ENCODE measurements at regions not wholly inside any gene's neighbourhood (a gene's known extent, or its start where the extent isn't known, plus 50 kb on each side); places are given as distances from the start of the nearest gene placed in this dataset.

DNA sequence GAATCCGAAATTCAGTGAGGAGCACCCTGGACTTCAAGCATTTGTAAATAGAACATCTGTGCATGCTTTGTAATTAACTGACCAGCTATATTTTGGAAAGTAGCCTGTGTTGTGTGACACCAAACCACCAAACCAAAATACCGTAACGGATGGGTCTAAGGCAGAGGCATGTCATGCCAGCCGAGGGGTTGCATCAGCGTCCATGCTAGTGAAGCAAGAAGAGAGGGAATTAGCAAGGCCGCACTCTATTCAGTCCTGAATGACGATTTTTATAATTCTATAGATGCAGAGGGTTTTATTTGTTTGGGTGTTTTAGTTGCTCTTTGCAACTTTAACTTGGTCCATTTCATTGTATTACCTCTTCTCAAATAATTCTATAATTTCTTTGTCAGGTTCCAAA lies 116.8 kb upstream of the SMYD2 start:
- no peak for DNase-seq (ENCODE audit: low read depth)
- no peak overlapping the region for H3K4me3 ChIP-seq (replicated peaks; ENCODE audit: low read depth, low read length)
- TF ChIP-seq, protein P1, sequence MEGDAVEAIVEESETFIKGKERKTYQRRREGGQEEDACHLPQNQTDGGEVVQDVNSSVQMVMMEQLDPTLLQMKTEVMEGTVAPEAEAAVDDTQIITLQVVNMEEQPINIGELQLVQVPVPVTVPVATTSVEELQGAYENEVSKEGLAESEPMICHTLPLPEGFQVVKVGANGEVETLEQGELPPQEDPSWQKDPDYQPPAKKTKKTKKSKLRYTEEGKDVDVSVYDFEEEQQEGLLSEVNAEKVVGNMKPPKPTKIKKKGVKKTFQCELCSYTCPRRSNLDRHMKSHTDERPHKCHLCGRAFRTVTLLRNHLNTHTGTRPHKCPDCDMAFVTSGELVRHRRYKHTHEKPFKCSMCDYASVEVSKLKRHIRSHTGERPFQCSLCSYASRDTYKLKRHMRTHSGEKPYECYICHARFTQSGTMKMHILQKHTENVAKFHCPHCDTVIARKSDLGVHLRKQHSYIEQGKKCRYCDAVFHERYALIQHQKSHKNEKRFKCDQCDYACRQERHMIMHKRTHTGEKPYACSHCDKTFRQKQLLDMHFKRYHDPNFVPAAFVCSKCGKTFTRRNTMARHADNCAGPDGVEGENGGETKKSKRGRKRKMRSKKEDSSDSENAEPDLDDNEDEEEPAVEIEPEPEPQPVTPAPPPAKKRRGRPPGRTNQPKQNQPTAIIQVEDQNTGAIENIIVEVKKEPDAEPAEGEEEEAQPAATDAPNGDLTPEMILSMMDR (IDR thresholded peaks at IDR 0.05; ENCODE audit: low read length, missing control alignments): no peak

DNA sequence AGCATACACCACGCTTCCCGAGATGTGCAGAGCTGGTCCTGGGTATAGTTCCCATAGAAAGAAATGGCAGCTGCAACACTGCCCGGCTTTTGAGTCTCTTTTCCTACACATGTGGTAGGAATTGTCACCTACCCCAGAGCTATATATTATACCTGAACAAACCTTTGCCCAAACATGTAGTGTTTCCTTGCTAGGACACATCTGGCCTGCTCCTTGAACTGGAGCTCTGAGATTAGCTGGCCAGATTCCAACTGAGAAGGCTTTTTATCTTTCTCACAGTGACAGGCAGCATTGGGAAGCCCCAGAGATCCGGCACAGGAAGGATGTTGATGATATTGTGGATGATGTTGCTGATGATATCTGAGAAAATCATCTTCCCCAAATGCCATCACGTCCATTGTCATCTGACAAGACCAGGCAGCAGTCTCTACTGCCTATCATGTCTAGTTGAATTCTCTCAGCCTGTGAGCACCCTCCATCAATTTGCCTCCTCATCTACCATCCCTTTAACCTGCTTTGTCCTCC lies 115.0 kb upstream of the SMYD2 start:
- no peak for DNase-seq (ENCODE audit: low read depth)

DNA sequence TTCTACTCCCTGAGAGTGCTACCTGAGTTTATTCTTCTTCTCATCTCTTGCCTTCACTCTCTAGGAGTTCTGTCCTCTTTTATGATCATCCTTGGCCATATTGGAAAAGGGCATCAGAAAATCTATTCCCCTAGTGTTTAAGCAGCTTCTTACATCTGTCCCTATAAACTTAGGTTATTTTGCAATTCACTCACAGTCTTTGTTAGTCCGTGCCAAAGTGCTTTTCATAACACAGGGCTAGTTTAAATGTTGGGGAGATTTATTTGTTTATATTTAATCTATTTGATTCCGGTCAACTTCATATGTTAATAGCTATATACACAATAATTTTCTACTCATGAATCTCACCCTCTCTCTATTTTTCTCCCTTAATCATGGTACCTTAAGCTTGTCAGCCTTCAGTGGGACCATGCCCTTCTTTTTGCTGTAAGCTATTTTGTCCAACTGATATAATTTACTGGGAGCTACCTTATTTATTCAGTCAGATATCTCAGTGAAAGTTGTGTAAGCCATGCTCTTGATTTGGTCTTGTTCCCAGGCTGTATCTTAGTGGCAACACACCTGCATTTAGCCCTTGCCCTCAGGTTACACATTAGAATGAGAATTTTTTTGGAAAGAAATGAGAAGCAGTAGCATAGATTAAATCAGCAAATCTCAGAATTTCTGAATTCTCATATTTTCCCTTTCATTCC lies 106.3 kb upstream of the SMYD2 start:
- TF ChIP-seq, protein P1 (IDR thresholded peaks at IDR 0.05; ENCODE audit: low read length, missing control alignments): no peak
- no peak for DNase-seq (ENCODE audit: low read depth)
- no peak overlapping the region for H3K4me3 ChIP-seq (replicated peaks; ENCODE audit: low read depth, low read length)

More for the DNA sequence above, 115.0 kb upstream of the SMYD2 start:
- H3K4me3 ChIP-seq (replicated peaks; ENCODE audit: low read depth, low read length): no peak overlapping the region
- TF ChIP-seq, protein P1 (IDR thresholded peaks at IDR 0.05; ENCODE audit: low read length, missing control alignments): no peak

DNA sequence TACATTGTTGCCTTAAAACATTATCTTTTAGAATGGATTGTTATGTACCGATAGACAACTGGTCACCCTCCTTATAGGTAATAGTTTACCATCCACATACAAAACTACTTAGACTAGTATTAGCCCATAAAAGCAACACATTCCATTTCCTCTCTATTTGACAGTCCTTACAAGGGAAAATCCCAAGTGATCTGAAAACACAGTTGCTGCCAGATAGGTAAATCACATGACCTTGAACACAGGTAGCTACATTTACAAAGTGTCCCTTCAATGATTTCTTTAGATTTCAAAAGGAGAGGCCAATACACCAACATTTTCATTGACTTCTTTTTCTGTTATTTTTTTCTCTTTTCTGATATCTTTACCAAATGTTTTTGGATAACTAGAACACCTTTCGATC lies 102.9 kb upstream of the SMYD2 start:
- TF ChIP-seq, protein P1 (IDR thresholded peaks at IDR 0.05; ENCODE audit: low read length, missing control alignments): no peak
- H3K4me3 ChIP-seq (replicated peaks; ENCODE audit: low read depth, low read length): no peak overlapping the region
- no peak for DNase-seq (ENCODE audit: low read depth)

DNA sequence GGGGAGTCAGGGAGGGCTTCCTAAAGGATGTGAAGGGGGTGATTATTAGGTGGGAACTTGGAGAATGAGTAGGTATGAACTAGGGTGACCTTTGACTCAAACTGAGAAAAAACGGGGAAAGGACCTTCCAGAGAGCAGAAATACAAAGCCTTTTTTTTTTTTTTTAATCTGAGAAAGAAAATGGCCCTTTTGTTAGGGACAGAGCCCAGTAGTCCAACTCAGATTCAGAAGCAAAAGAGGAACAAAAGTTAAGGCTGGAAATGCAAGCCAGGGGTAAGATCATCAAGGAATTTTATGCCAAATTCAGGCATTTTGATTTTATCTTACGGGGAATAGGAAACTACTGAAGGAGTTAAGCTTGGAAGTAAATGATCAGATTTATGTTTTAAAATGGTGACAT lies 96.0 kb upstream of the SMYD2 start:
- TF ChIP-seq, protein P1 (IDR thresholded peaks at IDR 0.05; ENCODE audit: low read length, missing control alignments): no peak
- DNase-seq (ENCODE audit: low read depth): no peak
- H3K4me3 ChIP-seq (replicated peaks; ENCODE audit: low read depth, low read length): no peak overlapping the region

DNA sequence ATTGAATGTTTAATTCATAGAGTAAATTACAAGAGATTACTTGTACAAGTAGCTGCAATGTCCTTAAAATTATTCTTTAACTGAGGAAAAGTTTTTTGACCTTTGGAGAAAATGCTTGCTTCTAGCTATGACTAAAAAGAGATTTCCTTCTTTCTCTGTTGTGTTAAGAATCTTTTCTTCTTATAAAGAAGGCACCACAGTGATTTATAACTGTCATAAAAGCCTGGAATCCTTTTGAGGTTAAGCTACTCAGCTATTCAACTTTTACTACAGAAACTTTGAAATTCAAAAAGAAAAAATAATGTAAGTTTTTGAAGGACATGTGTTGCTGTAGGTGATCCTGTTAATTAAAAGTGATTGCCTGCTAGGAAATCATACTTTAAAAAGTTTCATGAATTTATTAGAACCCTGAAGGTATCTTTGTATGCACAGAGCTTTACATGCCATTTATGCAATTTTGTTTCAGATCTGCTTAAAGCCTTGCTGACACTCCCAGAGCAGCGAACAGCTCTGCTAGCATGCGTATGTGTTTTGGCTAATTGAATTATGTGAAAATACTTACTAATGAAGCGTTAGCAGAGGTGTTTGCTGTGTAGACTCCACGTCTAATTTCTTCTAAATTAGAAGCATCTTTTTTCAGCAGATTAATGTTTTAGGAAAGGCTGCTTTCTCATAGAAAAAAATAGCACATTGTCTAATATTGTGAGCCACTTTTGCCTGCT lies 94.7 kb upstream of the SMYD2 start:
- H3K4me3 ChIP-seq (replicated peaks; ENCODE audit: low read depth, low read length): no peak overlapping the region

More for the DNA sequence above, 94.7 kb upstream of the SMYD2 start:
- TF ChIP-seq, protein P1 (IDR thresholded peaks at IDR 0.05; ENCODE audit: low read length, missing control alignments): no peak
- DNase-seq (ENCODE audit: low read depth): no peak
